ENCODE measurements at regions not wholly inside any gene's neighbourhood (a gene's known extent, or its start where the extent isn't known, plus 50 kb on each side); places are given as distances from the start of the nearest gene placed in this dataset.

DNA sequence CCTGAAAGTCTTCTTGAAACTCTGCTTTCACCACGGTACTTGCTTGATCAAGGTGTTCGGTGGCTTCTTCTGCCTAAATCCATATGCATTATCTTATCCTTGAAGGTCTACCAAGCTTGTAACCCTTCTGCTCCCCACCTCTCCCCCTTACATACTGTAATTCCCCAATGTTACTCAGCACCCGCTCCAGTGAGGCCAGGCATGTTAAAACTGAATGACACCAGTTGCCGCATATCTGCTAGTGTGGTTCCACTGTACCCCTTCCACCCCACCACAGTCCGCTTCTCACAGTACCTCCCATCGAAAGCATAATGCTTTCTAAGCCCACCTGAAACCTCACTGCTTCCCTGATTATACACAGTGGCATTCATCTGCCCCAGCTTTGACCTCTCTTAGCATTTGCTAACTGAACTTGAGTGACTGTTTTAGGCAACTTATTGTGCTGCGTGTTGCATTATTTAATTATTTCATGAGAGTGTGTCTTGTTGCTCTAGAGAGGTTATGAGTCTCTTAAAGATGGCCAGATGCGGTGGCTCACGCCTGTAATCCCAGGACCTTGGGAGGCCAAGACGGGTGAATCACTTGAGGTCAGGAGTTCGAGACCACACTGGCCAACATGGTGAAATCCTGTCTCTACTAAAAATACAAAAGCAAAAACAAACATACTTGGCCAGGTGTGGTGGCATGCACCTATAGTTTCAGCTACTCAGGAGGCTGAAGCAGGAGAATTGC lies 87.6 kb upstream of the MBNL2 start:
- TF ChIP-seq, protein P1, sequence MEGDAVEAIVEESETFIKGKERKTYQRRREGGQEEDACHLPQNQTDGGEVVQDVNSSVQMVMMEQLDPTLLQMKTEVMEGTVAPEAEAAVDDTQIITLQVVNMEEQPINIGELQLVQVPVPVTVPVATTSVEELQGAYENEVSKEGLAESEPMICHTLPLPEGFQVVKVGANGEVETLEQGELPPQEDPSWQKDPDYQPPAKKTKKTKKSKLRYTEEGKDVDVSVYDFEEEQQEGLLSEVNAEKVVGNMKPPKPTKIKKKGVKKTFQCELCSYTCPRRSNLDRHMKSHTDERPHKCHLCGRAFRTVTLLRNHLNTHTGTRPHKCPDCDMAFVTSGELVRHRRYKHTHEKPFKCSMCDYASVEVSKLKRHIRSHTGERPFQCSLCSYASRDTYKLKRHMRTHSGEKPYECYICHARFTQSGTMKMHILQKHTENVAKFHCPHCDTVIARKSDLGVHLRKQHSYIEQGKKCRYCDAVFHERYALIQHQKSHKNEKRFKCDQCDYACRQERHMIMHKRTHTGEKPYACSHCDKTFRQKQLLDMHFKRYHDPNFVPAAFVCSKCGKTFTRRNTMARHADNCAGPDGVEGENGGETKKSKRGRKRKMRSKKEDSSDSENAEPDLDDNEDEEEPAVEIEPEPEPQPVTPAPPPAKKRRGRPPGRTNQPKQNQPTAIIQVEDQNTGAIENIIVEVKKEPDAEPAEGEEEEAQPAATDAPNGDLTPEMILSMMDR (conservative IDR thresholded peaks at IDR 0.05) = no peak
- no peak overlapping the region for H3K14ac ChIP-seq (ENCODE audit: insufficient read depth, low read length)
- no peak overlapping the region for H4K5ac ChIP-seq (ENCODE audit: insufficient read length, low read depth, low read length)
- H3K36me3 Mint-ChIP-seq (ENCODE audit: insufficient read depth in 1 of 3, low read depth in 3 of 3) = no peaks in the 10 kb centered on the region
- H2BK15ac ChIP-seq (ENCODE audit: low read depth, low read length) = no peak overlapping the region
- no peak for DNase-seq
- H3K9me3 ChIP-seq (ENCODE audit: control insufficient read depth, low read depth, low read length) = no peaks in the 10 kb centered on the region
- H2AFZ ChIP-seq (ENCODE audit: low read length) = no peak overlapping the region
- no peak overlapping the region for H2BK120ac ChIP-seq (ENCODE audit: low read depth, low read length, poor library complexity, severe bottlenecking)
- no peaks in the 10 kb centered on the region for H3K4me1 ChIP-seq (ENCODE audit: insufficient read depth, low read length)
- peaks cover 2% of the 10 kb centered on the region in 2 experiments; a peak in 3 of 4 replicates for H3K4me1 Mint-ChIP-seq
- H3K27me3 ChIP-seq (ENCODE audit: insufficient read depth, low read length) = no peaks in the 10 kb centered on the region
- no peak overlapping the region for H4K91ac ChIP-seq (ENCODE audit: insufficient read length, low read depth, low read length)
- no peak overlapping the region for H2BK12ac ChIP-seq (ENCODE audit: insufficient read length, low read depth, low read length)
- no peak overlapping the region for H2BK5ac ChIP-seq (ENCODE audit: insufficient read length, low read length)
- no peak overlapping the region for H3T11ph ChIP-seq (ENCODE audit: low read length)
- no peak overlapping the region for H3K9ac ChIP-seq (ENCODE audit: extremely low read depth, insufficient read length, low read length)
- H3K79me1 ChIP-seq (ENCODE audit: insufficient read depth, low read depth, low read length, poor library complexity, severe bottlenecking) = no peaks in the 10 kb centered on the region
- H3K18ac ChIP-seq (ENCODE audit: insufficient read length, low read depth, low read length) = no peak overlapping the region
- no peak overlapping the region for H4K8ac ChIP-seq (replicated peaks; ENCODE audit: insufficient read length, low read depth, low read length)
- no peak overlapping the region for H3K23ac ChIP-seq (ENCODE audit: insufficient read length, low read depth, low read length)
- no peak overlapping the region for H2BK20ac ChIP-seq (ENCODE audit: low read depth, low read length, poor library complexity, severe bottlenecking)
- no peak overlapping the region for H3K27ac Mint-ChIP-seq
- no peaks in the 10 kb centered on the region for H3K23me2 ChIP-seq (ENCODE audit: insufficient read length, low read depth, low read length, poor library complexity, severe bottlenecking)
- H3K4me3 Mint-ChIP-seq = no peak overlapping the region
- H3K27ac ChIP-seq (ENCODE audit: insufficient read length, low read depth, low read length) = no peak overlapping the region
- H4K20me1 ChIP-seq (ENCODE audit: control insufficient read depth, insufficient read depth, insufficient read length) = no peaks in the 10 kb centered on the region
- no peak overlapping the region for H2AK5ac ChIP-seq (ENCODE audit: insufficient read length, low read length)
- no peaks in the 10 kb centered on the region for H3K9me3 Mint-ChIP-seq
- peaks cover 65% of the 10 kb centered on the region for H3K27me3 Mint-ChIP-seq (ENCODE audit: low read depth)
- WGBS (ENCODE audit: extremely low coverage, insufficient read length, low lambda C conversion rate) = no CpG with 5 or more reads among the region's 11 CpGs
- H3K56ac ChIP-seq (ENCODE audit: insufficient read length, low read depth, low read length) = no peak overlapping the region
- no peak overlapping the region for H3K4ac ChIP-seq (ENCODE audit: low read depth, low read length)
- H3K79me2 ChIP-seq (ENCODE audit: insufficient read depth, low read length) = no peaks in the 10 kb centered on the region
- no peak overlapping the region for H3K4me2 ChIP-seq (ENCODE audit: insufficient read depth, insufficient read length, low read length)

All from H9 (cell line).